Activated naive CD8-positive, alpha-beta T cell (primary cell): ENCODE measurements at regions not wholly inside any gene's neighbourhood (a gene's known extent, or its start where the extent isn't known, plus 50 kb on each side); places are given as distances from the start of the nearest gene placed in this dataset.

ENCODE experiments used
- H3K27ac Mint-ChIP-seq: one replicate; pipeline ENCODE4 v1.8.0; 2021; ENCODE audit warnings: mixed read lengths
- H3K27me3 Mint-ChIP-seq: one replicate; pipeline ENCODE4 v1.8.0; 2021; ENCODE audit warnings: mixed read lengths
- H3K36me3 Mint-ChIP-seq: one replicate; pipeline ENCODE4 v1.8.0; 2021; ENCODE audit warnings: mixed read lengths
- H3K4me1 Mint-ChIP-seq: one replicate; pipeline ENCODE4 v1.8.0; 2021; ENCODE audit warnings: low read depth, mixed read lengths
- H3K4me3 Mint-ChIP-seq: one replicate; pipeline ENCODE4 v1.8.0; 2021; ENCODE audit warnings: mild to moderate bottlenecking, mixed read lengths
- H3K9me3 Mint-ChIP-seq: one replicate; pipeline ENCODE4 v1.8.0; 2021; ENCODE audit warnings: low read depth, mixed read lengths

DNA sequence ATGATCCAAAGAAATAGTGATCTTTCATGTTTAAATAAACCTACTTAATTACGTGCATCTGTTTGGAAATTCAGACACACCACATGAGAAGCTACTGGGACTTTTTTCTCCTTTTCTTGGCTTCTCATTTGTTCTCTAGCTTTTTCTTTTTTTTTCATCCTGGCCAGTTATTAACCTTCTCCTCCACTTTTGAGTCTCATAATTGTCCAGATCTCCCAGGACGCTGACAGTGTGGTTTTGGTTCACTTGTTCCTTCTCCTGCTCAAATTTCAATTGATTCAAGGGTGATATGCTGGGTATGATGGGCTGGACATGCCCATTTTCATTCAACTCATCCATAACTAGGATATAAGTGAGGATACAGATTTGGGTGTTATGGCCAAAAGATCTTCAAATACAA is 152.3 kb downstream of the TM9SF2 start:
- H3K9me3 Mint-ChIP-seq, result no peaks in the 10 kb centered on the region
- no peak overlapping the region for H3K27ac Mint-ChIP-seq
- H3K4me1 Mint-ChIP-seq, result peaks cover 28% of the 10 kb centered on the region
- no peak overlapping the region for H3K4me3 Mint-ChIP-seq
- H3K36me3 Mint-ChIP-seq, result no peaks in the 10 kb centered on the region
- no peaks in the 10 kb centered on the region for H3K27me3 Mint-ChIP-seq

DNA sequence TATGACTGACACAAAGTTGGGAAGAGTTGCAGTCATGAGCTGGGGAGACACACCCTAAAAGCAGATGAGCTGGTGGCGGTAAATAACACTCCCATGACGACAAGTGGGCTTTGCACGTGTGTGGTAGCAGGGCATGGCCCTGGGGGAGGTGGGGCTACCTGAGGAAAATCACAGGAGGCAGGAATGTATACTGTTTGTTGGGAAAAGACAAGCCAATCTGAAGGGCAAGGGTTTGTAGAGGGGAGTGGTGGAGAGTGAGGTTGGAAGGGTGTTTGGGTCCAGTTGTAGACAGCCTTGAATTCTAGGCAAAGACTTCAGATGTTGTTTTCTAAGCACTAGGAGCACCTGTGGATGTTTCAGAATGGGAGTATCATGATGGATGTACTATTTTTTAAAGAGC is 151.6 kb downstream of the TM9SF2 start:
- H3K4me1 Mint-ChIP-seq, result peaks cover 26% of the 10 kb centered on the region
- H3K4me3 Mint-ChIP-seq, result no peak overlapping the region
- H3K9me3 Mint-ChIP-seq, result no peaks in the 10 kb centered on the region
- H3K36me3 Mint-ChIP-seq, result no peaks in the 10 kb centered on the region
- no peak overlapping the region for H3K27ac Mint-ChIP-seq
- no peaks in the 10 kb centered on the region for H3K27me3 Mint-ChIP-seq

DNA sequence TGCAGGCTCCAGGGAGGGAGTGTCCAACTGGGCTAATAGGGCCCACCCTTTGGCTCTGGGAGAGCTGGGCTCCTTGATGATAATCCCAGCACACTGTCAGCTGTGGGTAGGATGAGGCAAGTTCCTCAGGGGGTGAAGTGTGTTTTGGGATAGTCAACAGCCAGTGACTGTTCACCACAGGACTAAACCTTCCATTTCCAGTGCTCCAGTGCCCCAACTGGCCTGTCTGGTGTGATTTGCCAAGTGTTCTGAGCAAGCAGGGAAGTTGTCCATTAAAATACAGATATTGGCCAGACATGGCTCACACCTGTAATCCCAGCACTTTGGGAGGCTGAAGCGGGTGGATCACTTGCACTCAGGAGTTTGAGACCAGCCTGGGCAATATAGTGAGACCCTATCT is 150.9 kb downstream of the TM9SF2 start:
- Mint-ChIP-seq H3K4me1 (peaks cover 19% of the 10 kb centered on the region), H3K27me3 (no peaks in the 10 kb centered on the region), H3K4me3 (no peak overlapping the region), H3K36me3 (no peaks in the 10 kb centered on the region), H3K9me3 (no peaks in the 10 kb centered on the region), H3K27ac (no peak overlapping the region)

DNA sequence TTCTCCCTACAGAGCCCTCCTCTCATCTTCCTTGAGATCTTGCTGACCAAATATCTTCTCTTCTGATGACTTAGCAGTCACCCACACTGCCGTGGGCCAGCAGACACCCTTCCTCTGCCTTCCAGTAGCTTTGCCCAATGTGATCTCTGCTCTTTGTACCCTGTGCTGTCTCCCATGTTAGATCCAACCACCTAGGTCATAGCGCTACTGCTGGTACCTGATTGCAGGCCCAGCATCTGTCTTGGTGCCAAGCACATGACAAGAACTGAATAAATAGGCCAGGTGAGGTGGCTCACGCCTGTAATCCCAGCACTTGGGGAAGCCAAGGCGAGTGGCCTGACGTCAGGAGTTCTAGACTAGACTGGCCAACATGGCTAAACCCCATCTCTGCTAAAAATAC is 149.7 kb downstream of the TM9SF2 start:
- peaks cover 8% of the 10 kb centered on the region for H3K4me1 Mint-ChIP-seq
- no peaks in the 10 kb centered on the region for H3K9me3 Mint-ChIP-seq
- no peaks in the 10 kb centered on the region for H3K36me3 Mint-ChIP-seq
- no peaks in the 10 kb centered on the region for H3K27me3 Mint-ChIP-seq
- H3K27ac Mint-ChIP-seq, result no peak overlapping the region
- H3K4me3 Mint-ChIP-seq, result no peak overlapping the region

DNA sequence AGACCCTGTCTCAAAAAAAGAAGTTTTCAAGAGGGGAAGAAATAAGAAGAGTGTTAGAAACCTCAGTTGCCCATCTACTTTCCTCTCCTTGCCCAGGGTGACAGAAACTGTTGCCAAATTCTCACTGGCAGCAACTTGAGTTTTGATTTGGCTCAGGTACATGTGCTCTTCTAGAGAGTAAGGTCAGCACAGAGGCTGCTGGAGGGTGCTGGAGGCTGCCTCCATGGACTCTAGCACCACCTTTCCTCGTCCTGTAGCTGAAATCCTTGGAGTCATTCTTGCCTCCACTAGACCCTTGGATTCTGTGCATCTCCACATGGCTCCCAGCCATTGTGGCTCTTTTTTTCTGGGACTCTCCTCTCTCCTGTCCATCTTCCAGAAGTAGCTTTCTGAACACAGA is 149.1 kb downstream of the TM9SF2 start:
- Mint-ChIP-seq H3K27ac (no peak overlapping the region), H3K36me3 (no peaks in the 10 kb centered on the region), H3K4me1 (peaks cover 2% of the 10 kb centered on the region), H3K9me3 (no peaks in the 10 kb centered on the region), H3K27me3 (no peaks in the 10 kb centered on the region), H3K4me3 (no peak overlapping the region)

DNA sequence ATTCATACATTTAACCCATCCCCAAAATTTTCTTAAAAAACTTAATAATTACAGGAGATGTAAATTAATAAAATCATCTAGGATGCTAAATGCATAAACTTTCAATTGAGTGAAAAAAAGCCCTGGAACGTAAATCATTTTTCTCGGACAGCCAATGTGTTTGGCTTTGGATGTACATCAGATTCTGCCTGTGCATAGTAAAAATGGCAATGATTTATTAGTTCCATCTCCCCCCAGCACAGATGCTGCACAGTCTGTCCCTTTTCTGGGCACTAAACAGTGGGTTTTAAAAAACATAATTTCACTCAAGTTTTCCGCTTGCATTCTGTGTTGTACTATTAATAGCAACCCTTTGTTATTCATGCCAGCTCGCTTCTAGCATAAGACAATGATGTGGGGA is 147.7 kb downstream of the TM9SF2 start:
- H3K9me3 Mint-ChIP-seq, result no peaks in the 10 kb centered on the region
- H3K27ac Mint-ChIP-seq, result no peak overlapping the region
- H3K4me3 Mint-ChIP-seq, result no peak overlapping the region
- H3K4me1 Mint-ChIP-seq, result no peaks in the 10 kb centered on the region
- H3K27me3 Mint-ChIP-seq, result no peaks in the 10 kb centered on the region
- H3K36me3 Mint-ChIP-seq, result peaks cover 2% of the 10 kb centered on the region

DNA sequence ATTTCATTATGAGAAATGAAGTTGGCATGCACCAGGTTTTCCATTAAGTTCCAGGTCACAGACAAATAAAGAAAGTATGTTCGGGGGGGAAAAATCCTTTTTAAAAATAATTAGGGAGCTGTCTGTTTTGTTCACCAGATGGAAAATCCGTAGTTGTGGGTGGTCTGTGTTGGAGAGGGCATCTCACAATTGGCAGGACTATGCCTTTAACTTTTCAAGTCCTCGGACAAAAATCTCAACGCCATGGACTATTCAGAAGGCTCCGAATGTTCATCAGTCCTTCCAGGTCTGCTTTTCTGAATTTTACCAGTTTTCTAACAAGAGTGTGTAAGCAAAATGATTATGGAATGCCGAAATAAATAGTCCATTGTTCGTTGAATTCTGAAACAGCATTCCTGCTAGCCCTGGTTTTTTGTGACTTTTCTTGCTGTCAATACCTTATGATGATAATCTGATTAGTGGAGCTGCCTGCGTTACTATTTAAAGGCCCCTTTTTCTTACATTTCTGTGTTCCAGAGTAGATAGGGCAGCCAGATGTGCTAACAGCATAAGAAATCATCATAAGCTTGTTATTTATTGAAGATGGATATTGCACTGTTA is 146.9 kb downstream of the TM9SF2 start:
- H3K4me3 Mint-ChIP-seq, result no peak overlapping the region
- no peaks in the 10 kb centered on the region for H3K4me1 Mint-ChIP-seq
- no peak overlapping the region for H3K27ac Mint-ChIP-seq
- H3K27me3 Mint-ChIP-seq, result no peaks in the 10 kb centered on the region
- peaks cover 2% of the 10 kb centered on the region for H3K36me3 Mint-ChIP-seq
- H3K9me3 Mint-ChIP-seq, result no peaks in the 10 kb centered on the region

DNA sequence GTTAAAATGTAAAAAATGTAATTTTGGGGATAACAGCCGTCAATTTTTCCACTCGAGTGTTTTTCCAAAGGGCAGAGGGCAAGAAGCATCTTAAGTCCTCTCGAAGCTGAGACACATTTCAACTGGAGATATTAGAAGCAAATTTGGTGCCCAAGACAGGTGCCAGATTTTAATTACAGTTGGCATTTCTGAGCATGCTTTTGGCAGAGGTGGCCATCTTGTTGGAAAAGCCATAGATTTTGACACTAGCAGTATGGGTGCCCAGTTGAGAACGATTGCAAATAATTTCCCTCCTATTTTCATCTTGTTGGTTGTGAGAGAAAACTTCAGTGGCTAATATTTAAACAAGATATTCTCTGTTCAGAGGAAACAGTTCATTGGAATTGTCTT is 146.3 kb downstream of the TM9SF2 start:
- Mint-ChIP-seq H3K27me3 (no peaks in the 10 kb centered on the region), H3K9me3 (no peaks in the 10 kb centered on the region), H3K4me3 (no peak overlapping the region), H3K36me3 (peaks cover 2% of the 10 kb centered on the region), H3K4me1 (no peaks in the 10 kb centered on the region), H3K27ac (no peak overlapping the region)

DNA sequence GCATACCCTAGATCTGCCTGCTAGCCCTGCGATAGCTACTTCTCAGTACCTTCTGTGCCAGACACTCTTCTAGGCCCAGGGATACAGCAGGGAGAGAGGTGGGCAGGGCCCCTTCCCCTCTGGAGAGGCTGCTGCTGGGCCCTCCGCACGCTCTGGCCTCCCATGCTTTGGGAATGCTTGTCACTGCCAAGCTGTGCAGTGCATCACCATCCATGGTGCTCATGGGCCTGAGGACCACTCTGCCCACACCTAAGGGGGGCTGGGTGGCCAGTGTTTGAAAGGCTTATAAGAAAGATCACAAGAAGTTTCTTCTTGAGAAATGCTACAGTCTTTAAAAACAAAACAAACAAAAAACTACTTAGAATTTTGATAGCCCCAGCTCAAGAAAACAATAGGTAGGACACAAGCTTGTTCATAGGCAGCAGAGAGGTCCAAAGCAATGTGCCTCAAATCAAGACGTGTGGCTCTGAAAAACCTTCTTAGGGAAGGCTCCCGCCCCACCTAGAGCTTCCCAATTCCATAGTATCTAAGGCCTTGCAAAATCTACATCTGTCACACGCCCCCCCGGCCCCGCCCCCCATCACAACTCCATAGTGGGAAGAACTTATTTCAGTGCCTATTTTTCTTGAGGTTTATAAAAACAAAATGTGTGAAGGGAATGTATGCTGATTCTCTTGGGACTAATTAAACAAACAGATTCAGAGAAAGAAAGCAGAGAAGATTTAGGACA is 145.8 kb downstream of the TM9SF2 start:
- Mint-ChIP-seq H3K36me3 (peaks cover 2% of the 10 kb centered on the region), H3K27ac (no peak overlapping the region), H3K4me1 (no peaks in the 10 kb centered on the region), H3K9me3 (no peaks in the 10 kb centered on the region), H3K27me3 (no peaks in the 10 kb centered on the region), H3K4me3 (no peak overlapping the region)

DNA sequence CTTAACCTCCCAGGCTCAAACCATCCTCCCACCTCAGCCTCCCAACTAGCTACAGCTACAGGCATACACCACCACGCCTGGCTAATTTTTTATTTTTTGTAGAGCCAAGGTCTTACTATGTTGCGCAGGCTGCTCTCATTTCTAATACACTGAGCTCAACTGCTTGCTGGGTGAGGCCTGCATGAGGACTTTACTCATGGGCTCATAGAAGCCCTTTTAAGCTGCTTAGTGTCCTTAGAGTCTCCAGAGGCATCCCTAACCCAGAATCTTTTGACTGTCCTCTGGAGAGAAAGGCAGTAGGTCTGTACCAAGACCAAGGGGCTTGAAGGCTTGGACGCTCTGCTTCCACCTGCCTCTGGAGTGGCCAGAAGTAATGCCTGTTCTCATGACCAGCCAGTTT is 141.6 kb downstream of the TM9SF2 start:
- no peaks in the 10 kb centered on the region for H3K9me3 Mint-ChIP-seq
- H3K36me3 Mint-ChIP-seq, result peaks cover 2% of the 10 kb centered on the region
- H3K27me3 Mint-ChIP-seq, result no peaks in the 10 kb centered on the region
- no peak overlapping the region for H3K27ac Mint-ChIP-seq
- H3K4me3 Mint-ChIP-seq, result no peak overlapping the region
- H3K4me1 Mint-ChIP-seq, result no peaks in the 10 kb centered on the region

DNA sequence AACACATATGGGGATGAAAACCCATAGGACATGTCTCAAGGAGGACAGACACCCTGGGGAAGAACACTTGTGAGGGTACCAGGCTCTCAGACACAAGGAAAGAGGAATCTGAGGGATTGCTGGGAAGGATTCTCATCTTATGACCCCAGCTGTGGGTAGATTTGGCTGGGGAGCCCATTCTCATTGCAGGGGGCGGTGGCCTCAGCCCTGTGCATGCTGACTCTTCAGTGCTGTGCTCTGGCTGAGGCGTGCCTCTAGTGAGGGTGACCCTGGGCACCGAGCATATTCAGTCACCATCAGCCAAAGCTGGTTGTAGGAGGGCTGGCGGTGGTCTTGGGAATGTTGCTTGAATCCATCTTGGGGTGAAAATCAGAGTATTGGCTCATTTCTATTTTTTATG is 140.7 kb downstream of the TM9SF2 start:
- H3K9me3 Mint-ChIP-seq, result no peaks in the 10 kb centered on the region
- no peaks in the 10 kb centered on the region for H3K27me3 Mint-ChIP-seq
- H3K4me1 Mint-ChIP-seq, result no peaks in the 10 kb centered on the region
- no peak overlapping the region for H3K27ac Mint-ChIP-seq
- H3K36me3 Mint-ChIP-seq, result peaks cover 2% of the 10 kb centered on the region
- H3K4me3 Mint-ChIP-seq, result no peak overlapping the region

DNA sequence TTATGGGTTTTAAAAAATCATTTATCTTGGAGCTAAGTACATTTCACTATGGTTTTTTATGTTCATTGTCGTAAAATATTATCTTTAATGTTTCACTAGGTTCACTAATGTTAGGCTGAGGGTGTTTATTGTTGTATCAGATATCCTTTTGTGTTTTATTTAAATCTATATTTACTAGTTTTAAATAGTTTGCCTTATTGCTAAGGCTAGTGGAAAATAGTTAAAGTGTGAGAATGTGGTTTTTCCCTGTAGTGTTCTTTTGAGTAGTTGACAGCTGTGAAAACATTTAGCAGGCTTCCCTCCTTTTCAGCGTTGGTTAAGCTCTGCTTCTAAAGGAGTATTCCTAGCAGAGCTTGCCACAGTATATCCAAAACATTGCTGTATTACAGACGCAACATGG is 139.0 kb downstream of the TM9SF2 start:
- H3K27ac Mint-ChIP-seq, result no peak overlapping the region
- H3K36me3 Mint-ChIP-seq, result peaks cover 2% of the 10 kb centered on the region
- H3K4me3 Mint-ChIP-seq, result no peak overlapping the region
- no peaks in the 10 kb centered on the region for H3K9me3 Mint-ChIP-seq
- H3K27me3 Mint-ChIP-seq, result no peaks in the 10 kb centered on the region
- H3K4me1 Mint-ChIP-seq, result no peaks in the 10 kb centered on the region

DNA sequence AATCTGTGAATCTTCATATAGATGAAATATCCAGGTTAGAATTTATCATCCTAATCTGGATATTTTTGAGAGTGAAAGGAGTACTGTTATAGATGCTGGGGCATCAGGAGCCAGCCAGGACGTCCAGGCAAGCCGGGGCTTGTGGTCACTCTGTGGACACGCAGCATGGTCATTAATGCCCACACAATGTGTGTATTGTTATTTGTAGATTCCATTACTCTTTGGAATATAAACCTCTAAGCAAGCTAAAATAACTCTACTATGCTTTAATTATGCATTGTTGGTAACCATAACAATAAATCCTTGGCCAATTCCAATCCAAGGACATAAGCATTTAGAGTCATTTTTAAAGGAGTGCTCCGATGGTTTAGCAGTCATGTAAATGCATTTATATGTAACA is 137.9 kb downstream of the TM9SF2 start:
- Mint-ChIP-seq H3K27ac (no peak overlapping the region), H3K4me1 (no peaks in the 10 kb centered on the region), H3K9me3 (no peaks in the 10 kb centered on the region), H3K4me3 (no peak overlapping the region), H3K36me3 (no peaks in the 10 kb centered on the region), H3K27me3 (no peaks in the 10 kb centered on the region)

DNA sequence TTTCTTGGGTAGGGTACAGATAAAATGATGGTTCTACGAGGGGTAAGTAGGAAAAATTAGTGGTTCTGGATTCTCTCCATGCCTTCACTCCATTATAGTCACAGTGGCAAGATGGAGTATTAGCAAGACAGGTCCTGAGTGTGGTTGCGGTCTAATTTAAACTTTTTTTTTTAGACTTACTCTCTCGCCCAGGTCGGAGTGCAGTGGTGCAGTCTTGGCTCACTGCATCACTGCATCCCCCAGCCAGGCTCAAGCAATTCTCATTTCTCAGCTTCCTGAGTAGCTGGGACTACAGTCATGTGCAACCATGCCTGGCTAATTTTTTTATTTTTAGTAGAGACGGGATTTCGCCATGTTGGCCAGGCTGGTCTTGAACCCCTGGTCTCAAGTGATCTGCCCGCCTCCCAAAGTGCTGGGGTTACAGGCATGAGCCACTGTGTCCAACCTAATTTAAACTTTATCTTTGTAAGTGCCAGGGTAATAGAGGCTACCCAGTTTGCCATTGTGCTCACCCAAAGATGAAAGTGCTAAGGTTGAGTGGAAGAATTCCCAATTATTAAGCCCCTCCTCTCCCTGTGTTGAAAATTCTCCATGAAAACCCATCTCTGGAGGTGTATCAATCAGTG is 135.6 kb downstream of the TM9SF2 start:
- H3K4me3 Mint-ChIP-seq, result no peak overlapping the region
- no peaks in the 10 kb centered on the region for H3K4me1 Mint-ChIP-seq

DNA sequence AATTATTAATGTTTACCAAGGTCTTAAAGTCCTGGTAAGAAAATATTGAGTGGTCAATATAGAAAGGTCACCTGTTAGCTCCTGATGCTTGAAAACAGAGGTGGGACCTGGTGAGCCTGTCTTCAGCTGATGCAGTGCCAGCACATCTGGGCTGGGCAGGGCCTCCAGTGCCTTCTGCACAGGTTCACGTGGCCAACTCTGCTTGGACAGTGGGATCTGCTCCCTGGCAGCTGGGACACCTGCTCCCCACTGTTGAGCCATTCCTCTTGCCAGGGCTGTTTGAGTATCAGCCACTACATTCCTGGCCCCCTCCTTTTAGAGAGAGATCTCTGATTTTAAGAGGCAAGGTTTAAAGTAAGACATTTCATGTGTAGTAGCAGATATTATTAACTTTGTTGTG is 135.0 kb downstream of the TM9SF2 start:
- H3K27me3 Mint-ChIP-seq, result no peaks in the 10 kb centered on the region
- H3K36me3 Mint-ChIP-seq, result peaks cover 3% of the 10 kb centered on the region
- H3K9me3 Mint-ChIP-seq, result no peaks in the 10 kb centered on the region
- no peak overlapping the region for H3K4me3 Mint-ChIP-seq
- H3K4me1 Mint-ChIP-seq, result no peaks in the 10 kb centered on the region
- no peak overlapping the region for H3K27ac Mint-ChIP-seq

More for the DNA sequence above, 135.6 kb downstream of the TM9SF2 start:
- Mint-ChIP-seq H3K36me3 (peaks cover 3% of the 10 kb centered on the region), H3K9me3 (no peaks in the 10 kb centered on the region), H3K27me3 (no peaks in the 10 kb centered on the region), H3K27ac (no peak overlapping the region)

DNA sequence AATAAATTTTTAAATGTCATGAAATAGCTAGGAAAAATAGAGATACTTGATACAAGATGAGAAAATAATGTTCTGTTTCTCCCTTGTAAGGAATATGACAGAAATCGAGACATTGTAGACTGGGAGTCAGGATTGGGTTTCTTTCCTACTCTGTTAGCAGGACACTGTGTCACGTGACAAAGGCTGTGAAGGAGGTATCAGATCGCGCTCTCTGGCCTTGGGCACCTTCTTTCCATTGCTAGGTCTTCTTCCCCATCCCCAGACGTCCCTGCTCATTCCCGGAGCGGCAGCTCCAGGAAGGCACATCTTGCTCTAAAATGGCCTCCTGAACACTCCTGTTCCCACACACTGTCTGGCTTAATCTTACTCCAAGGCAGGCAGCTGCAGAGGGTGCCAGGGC is 133.4 kb downstream of the TM9SF2 start:
- H3K4me1 Mint-ChIP-seq, result no peaks in the 10 kb centered on the region
- no peaks in the 10 kb centered on the region for H3K9me3 Mint-ChIP-seq
- H3K4me3 Mint-ChIP-seq, result no peak overlapping the region
- H3K27me3 Mint-ChIP-seq, result no peaks in the 10 kb centered on the region
- H3K27ac Mint-ChIP-seq, result no peak overlapping the region
- H3K36me3 Mint-ChIP-seq, result peaks cover 3% of the 10 kb centered on the region
